ENCODE measurements at regions not wholly inside any gene's neighbourhood (a gene's known extent, or its start where the extent isn't known, plus 50 kb on each side); places are given as distances from the start of the nearest gene placed in this dataset.

GRCh38 chr3:68306571-68306970 lies 625.8 kb downstream of the TAFA4 start:
- no peak for DNase-seq (ENCODE audit: low read depth in 2 of 2)

- DNase-seq (ENCODE audit: low read depth in 2 of 2) = no peak
Observed at GRCh38 chr3:68295457-68295856, 636.9 kb downstream of the TAFA4 start.

- no peak for DNase-seq (ENCODE audit: low read depth in 2 of 2)
Observed at GRCh38 chr3:68290333-68290732, 635.9 kb upstream of the SUCLG2 start.

- no peak for DNase-seq (ENCODE audit: low read depth in 2 of 2)
Observed at GRCh38 chr3:68288085-68288484, 633.7 kb upstream of the SUCLG2 start.

GRCh38 chr3:68287101-68287500 lies 632.7 kb upstream of the SUCLG2 start:
- no peak for DNase-seq (ENCODE audit: low read depth in 2 of 2)

GRCh38 chr3:68274286-68274685 lies 619.9 kb upstream of the SUCLG2 start:
- no peak for DNase-seq (ENCODE audit: low read depth in 2 of 2)

GRCh38 chr3:68271145-68271544 lies 616.7 kb upstream of the SUCLG2 start:
- DNase-seq (ENCODE audit: low read depth in 2 of 2) = no peak

- no peak for DNase-seq (ENCODE audit: low read depth in 2 of 2)
Observed at GRCh38 chr3:68256635-68257223, 602.3 kb upstream of the SUCLG2 start.

- no peak for DNase-seq (ENCODE audit: low read depth in 2 of 2)
Observed at GRCh38 chr3:68249265-68249664, 594.9 kb upstream of the SUCLG2 start.

- DNase-seq (ENCODE audit: low read depth in 2 of 2) = no peak
Observed at GRCh38 chr3:68242606-68243005, 588.2 kb upstream of the SUCLG2 start.

GRCh38 chr3:68239542-68239941 lies 585.1 kb upstream of the SUCLG2 start:
- no peak for DNase-seq (ENCODE audit: low read depth in 2 of 2)

GRCh38 chr3:68234076-68234780 lies 579.8 kb upstream of the SUCLG2 start:
- DNase-seq (ENCODE audit: low read depth in 2 of 2) = no peak

GRCh38 chr3:68228856-68229255 lies 574.4 kb upstream of the SUCLG2 start:
- DNase-seq (ENCODE audit: low read depth in 2 of 2) = no peak

GRCh38 chr3:68220832-68221231 lies 566.4 kb upstream of the SUCLG2 start:
- no peak for DNase-seq (ENCODE audit: low read depth in 2 of 2)

- DNase-seq (ENCODE audit: low read depth in 2 of 2) = no peak
Observed at GRCh38 chr3:68211637-68212036, 557.2 kb upstream of the SUCLG2 start.

GRCh38 chr3:68210635-68211034 lies 556.2 kb upstream of the SUCLG2 start:
- no peak for DNase-seq (ENCODE audit: low read depth in 2 of 2)

- no peak for DNase-seq (ENCODE audit: low read depth in 2 of 2)
Observed at GRCh38 chr3:68207327-68207726, 552.9 kb upstream of the SUCLG2 start.

- DNase-seq (ENCODE audit: low read depth in 2 of 2) = no peak
Observed at GRCh38 chr3:68206524-68207117, 552.2 kb upstream of the SUCLG2 start.

- no peak for DNase-seq (ENCODE audit: low read depth in 2 of 2)
Observed at GRCh38 chr3:68186733-68187132, 532.3 kb upstream of the SUCLG2 start.

GRCh38 chr3:68176600-68176999 lies 522.2 kb upstream of the SUCLG2 start:
- DNase-seq (ENCODE audit: low read depth in 2 of 2) = no peak

GRCh38 chr3:68173012-68173634 lies 518.7 kb upstream of the SUCLG2 start:
- no peak for DNase-seq (ENCODE audit: low read depth in 2 of 2)

GRCh38 chr3:68172039-68172438 lies 517.6 kb upstream of the SUCLG2 start:
- no peak for DNase-seq (ENCODE audit: low read depth in 2 of 2)

- no peak for DNase-seq (ENCODE audit: low read depth in 2 of 2)
Observed at GRCh38 chr3:68163968-68164367, 509.6 kb upstream of the SUCLG2 start.

Measured in stimulated activated CD8-positive, alpha-beta memory T cell treated with anti-CD3 and anti-CD28 coated beads, Interleukin-7, amount 100 ng/mL, for 1 hour (primary cell).